ENCODE measurements at regions not wholly inside any gene's neighbourhood (a gene's known extent, or its start where the extent isn't known, plus 50 kb on each side); places are given as distances from the start of the nearest gene placed in this dataset.

DNA sequence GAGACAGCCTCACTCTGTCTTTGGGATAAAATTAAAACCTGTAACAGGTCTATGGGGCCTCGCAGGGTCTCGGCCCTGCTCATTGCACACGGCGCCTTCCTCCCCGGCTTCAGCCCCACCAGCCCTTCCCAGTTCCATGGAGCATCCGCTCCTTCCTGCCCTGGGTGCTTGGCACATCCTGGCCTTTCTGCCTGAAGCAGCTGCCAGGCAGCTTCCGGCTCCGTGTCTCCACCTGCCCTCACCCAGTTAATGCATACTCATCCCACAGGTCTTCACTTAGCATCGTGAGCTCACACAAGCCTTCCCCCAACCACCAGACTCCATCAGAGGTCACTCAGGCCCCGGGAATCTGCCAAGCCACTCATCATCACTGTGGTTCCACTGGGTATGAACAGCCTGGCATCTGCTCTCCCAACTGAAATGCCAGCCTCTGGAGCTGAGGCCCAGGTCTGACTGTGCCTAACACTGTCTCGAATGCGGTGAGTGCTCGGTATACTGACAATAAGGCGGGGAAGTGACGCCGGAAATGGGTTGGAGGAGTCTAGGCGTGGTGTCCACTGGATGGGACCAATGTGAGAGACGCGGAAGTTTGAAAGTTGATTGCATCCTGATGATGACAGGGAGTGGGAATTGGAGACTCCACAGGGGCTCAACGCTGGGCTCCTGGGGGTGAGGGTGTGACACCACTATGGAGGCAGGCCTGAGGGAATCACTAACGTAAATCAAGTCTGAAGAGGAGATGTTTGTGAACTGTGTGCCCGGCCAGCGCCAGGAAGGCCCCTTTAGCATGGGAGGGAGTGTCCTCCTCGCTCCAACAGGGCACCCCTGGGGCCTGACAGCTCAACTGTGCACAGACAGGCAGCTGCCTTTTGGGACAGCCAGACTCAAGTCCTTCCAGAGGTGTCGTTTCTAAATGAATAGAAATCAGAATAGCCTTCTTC is 245.8 kb downstream of the TTLL2 start:
- no peak for DNase-seq
- Histone ChIP-seq H3K27me3 (ENCODE audit: insufficient read depth, low read length, poor library complexity) (no peaks in the 10 kb centered on the region), H3K9me3 (ENCODE audit: insufficient read depth, low read length, severe bottlenecking) (no peaks in the 10 kb centered on the region), H3K9ac (ENCODE audit: low read depth, low read length) (no peak overlapping the region), H2AFZ (ENCODE audit: low read depth, low read length) (no peak overlapping the region), H3K27ac (ENCODE audit: low read length) (no peak overlapping the region), H4K20me1 (ENCODE audit: insufficient read depth, low read length) (no peaks in the 10 kb centered on the region), H3K4me2 (ENCODE audit: insufficient read depth, low read length) (no peak overlapping the region), H3K4me3 (ENCODE audit: low read depth in 1 of 2, low read length in 2 of 2) (no peak overlapping the region), H3K36me3 (ENCODE audit: insufficient read depth, low read length) (no peaks in the 10 kb centered on the region), H3K4me1 (ENCODE audit: insufficient read depth, low read length) (no peaks in the 10 kb centered on the region), H3K79me2 (ENCODE audit: insufficient read depth, low read length) (no peaks in the 10 kb centered on the region)
- TF ChIP-seq EZH2 (IDR thresholded peaks at IDR 0.05; ENCODE audit: borderline replicate concordance, low read depth, low read length, severe bottlenecking) (no peak), CTCF (IDR thresholded peaks at IDR 0.05; ENCODE audit: borderline replicate concordance, extremely low read depth, low read length, poor library complexity, severe bottlenecking) (no peak)
- no peak for ATAC-seq (ENCODE audit: insufficient read depth, low read depth)

DNA sequence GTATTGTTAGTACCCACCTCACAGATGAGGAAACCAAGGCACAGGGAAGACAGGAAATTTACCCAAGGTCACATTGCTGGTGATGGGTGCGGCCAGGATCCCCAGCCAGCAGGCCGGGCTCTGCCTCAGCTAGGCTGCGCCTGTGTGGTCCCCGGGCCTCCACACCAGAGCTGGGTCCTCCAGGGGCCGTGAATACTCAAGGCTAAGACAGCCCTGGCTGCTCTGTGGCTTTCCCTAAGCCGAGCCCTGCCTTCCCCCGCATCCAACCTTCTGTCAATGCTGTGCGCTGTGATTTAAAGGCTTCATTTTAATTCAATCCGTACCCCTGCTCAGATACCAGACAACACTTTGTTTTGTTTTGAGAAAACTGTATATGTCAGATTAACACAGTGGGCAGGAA is 246.7 kb downstream of the TTLL2 start:
- no peak for DNase-seq
- TF ChIP-seq EZH2 (IDR thresholded peaks at IDR 0.05; ENCODE audit: borderline replicate concordance, low read depth, low read length, severe bottlenecking) (no peak), CTCF (IDR thresholded peaks at IDR 0.05; ENCODE audit: borderline replicate concordance, extremely low read depth, low read length, poor library complexity, severe bottlenecking) (no peak)
- H3K79me2 ChIP-seq (ENCODE audit: insufficient read depth, low read length) = no peaks in the 10 kb centered on the region
- no peaks in the 10 kb centered on the region for H3K36me3 ChIP-seq (ENCODE audit: insufficient read depth, low read length)
- no peaks in the 10 kb centered on the region for H3K9me3 ChIP-seq (ENCODE audit: insufficient read depth, low read length, severe bottlenecking)
- H3K4me3 ChIP-seq (ENCODE audit: low read depth in 1 of 2, low read length in 2 of 2) = no peak overlapping the region
- H3K9ac ChIP-seq (ENCODE audit: low read depth, low read length) = no peak overlapping the region
- no peak overlapping the region for H2AFZ ChIP-seq (ENCODE audit: low read depth, low read length)
- no peaks in the 10 kb centered on the region for H4K20me1 ChIP-seq (ENCODE audit: insufficient read depth, low read length)
- H3K27me3 ChIP-seq (ENCODE audit: insufficient read depth, low read length, poor library complexity) = no peaks in the 10 kb centered on the region
- no peak for ATAC-seq (ENCODE audit: insufficient read depth, low read depth)
- no peaks in the 10 kb centered on the region for H3K4me1 ChIP-seq (ENCODE audit: insufficient read depth, low read length)
- H3K4me2 ChIP-seq (ENCODE audit: insufficient read depth, low read length) = no peak overlapping the region
- H3K27ac ChIP-seq (ENCODE audit: low read length) = no peak overlapping the region

DNA sequence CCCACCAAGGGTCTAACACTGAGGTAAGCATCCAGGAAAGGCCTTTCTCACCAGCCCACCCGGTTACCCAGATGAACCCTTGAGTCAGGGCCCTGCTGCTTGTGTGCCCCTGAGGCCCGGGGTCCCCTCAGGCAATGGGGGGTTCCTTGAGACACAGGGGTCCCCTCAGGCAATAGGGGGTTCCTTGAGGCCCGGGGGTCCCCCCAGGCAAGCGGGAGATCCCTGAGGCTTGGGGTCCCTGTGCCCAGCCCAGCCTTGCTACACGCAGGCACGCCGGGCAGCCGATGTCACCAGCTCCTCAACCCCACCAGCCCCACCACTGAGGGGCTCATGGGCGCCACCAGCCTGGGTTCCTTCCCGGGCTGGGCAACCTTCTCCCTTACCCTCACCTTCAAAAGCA is 247.2 kb downstream of the TTLL2 start:
- H3K4me1 ChIP-seq (ENCODE audit: insufficient read depth, low read length) = no peaks in the 10 kb centered on the region
- H4K20me1 ChIP-seq (ENCODE audit: insufficient read depth, low read length) = no peaks in the 10 kb centered on the region
- no peaks in the 10 kb centered on the region for H3K36me3 ChIP-seq (ENCODE audit: insufficient read depth, low read length)
- H3K79me2 ChIP-seq (ENCODE audit: insufficient read depth, low read length) = no peaks in the 10 kb centered on the region
- no peaks in the 10 kb centered on the region for H3K27me3 ChIP-seq (ENCODE audit: insufficient read depth, low read length, poor library complexity)
- no peak for TF ChIP-seq CTCF (IDR thresholded peaks at IDR 0.05; ENCODE audit: borderline replicate concordance, extremely low read depth, low read length, poor library complexity, severe bottlenecking)
- TF ChIP-seq EZH2 (IDR thresholded peaks at IDR 0.05; ENCODE audit: borderline replicate concordance, low read depth, low read length, severe bottlenecking) = no peak
- H3K9me3 ChIP-seq (ENCODE audit: insufficient read depth, low read length, severe bottlenecking) = no peaks in the 10 kb centered on the region
- H3K27ac ChIP-seq (ENCODE audit: low read length) = no peak overlapping the region
- DNase-seq (no peak), ATAC-seq (ENCODE audit: insufficient read depth, low read depth) (no peak)
- no peak overlapping the region for H3K9ac ChIP-seq (ENCODE audit: low read depth, low read length)
- no peak overlapping the region for H3K4me3 ChIP-seq (ENCODE audit: low read depth in 1 of 2, low read length in 2 of 2)
- H3K4me2 ChIP-seq (ENCODE audit: insufficient read depth, low read length) = no peak overlapping the region
- no peak overlapping the region for H2AFZ ChIP-seq (ENCODE audit: low read depth, low read length)
